ENCODE measurements at regions not wholly inside any gene's neighbourhood (a gene's known extent, or its start where the extent isn't known, plus 50 kb on each side); places are given as distances from the start of the nearest gene placed in this dataset.

GRCh38 chr7:28346676-28347363 lies 65.5 kb upstream of the CREB5 start:
- no peaks in the 10 kb centered on the region for H4K20me1 ChIP-seq (replicated peaks; ENCODE audit: control insufficient read depth, insufficient read depth, low read length)
- WGBS (ENCODE audit: insufficient coverage, low coverage, missing lambda C conversion rate), result 0% methylated on average over 3 of the region's 3 CpGs
- peaks cover 0 to 5% of the 10 kb centered on the region in 2 experiments; a peak in 3 of 5 replicates for H3K27me3 ChIP-seq (ENCODE audit: control insufficient read depth in 2 of 2, insufficient read depth in 2 of 2, low read length in 2 of 2)
- no peaks in the 10 kb centered on the region for H3K9me3 ChIP-seq (replicated peaks; ENCODE audit: control insufficient read depth, insufficient read depth, low read depth, low read length)
- TF ChIP-seq SIRT6 (IDR thresholded peaks at IDR 0.05; ENCODE audit: low read depth, low read length) (no peak), MAFK (IDR thresholded peaks at IDR 0.05; ENCODE audit: low read length) (no peak), TCF7L2 (IDR thresholded peaks at IDR 0.05; ENCODE audit: low read depth, low read length) (no peak), NCOR1 (IDR thresholded peaks at IDR 0.05) (no peak), GATA2 (CRISPR knock-in tag; IDR thresholded peaks at IDR 0.05) (no peak), EHMT2 (IDR thresholded peaks at IDR 0.05) (no peak)
- H3K9me1 ChIP-seq (ENCODE audit: control insufficient read depth, insufficient read depth, low read length), result no peaks in the 10 kb centered on the region
- no peak overlapping the region for H3K4me2 ChIP-seq (ENCODE audit: insufficient read depth, low read length)
- ChIA-PET POLR2A (no interaction called here), CTCF (ENCODE audit: low intra/inter-chr PET ratio) (no interaction called here)
- H2AFZ ChIP-seq (ENCODE audit: low read depth, low read length), result no peak overlapping the region
- H3K36me3 ChIP-seq (ENCODE audit: control insufficient read depth, insufficient read depth, low read length), result no peaks in the 10 kb centered on the region
- no peak for FAIRE-seq
- intact Hi-C loops (cut with micrococcal nuclease) (no loop called here), in situ Hi-C loops (cut with MboI) (no loop called here)
- H3K4me1 ChIP-seq (replicated peaks in 1 of 2; ENCODE audit: control insufficient read depth in 2 of 2, insufficient read depth in 2 of 2, low read length in 2 of 2), result no peaks in the 10 kb centered on the region
- H3K4me3 ChIP-seq, result no peak overlapping the region
- no peaks in the 10 kb centered on the region for H3K79me2 ChIP-seq (ENCODE audit: control insufficient read depth, insufficient read depth, low read length)
- no peak for DNase-seq (ENCODE audit: extremely low read depth in 1 of 4, low spot score in 3 of 4)
- no peak overlapping the region for H3K9ac ChIP-seq (ENCODE audit: insufficient read depth in 1 of 2, low read depth in 2 of 2, low read length in 2 of 2)
- BruUV-seq (replicated peaks), result no TSS peak
- H3K27ac ChIP-seq (ENCODE audit: extremely low read depth, low read depth, low read length), result no peak overlapping the region
- ATAC-seq, result no peak
